K562 (cell line): ENCODE measurements at regions not wholly inside any gene's neighbourhood (a gene's known extent, or its start where the extent isn't known, plus 50 kb on each side); places are given as distances from the start of the nearest gene placed in this dataset.
"Not testable (repeated sequence)": the region's sequence is repeated elsewhere in the genome, so short reads cannot be mapped to it uniquely, and the experiment has no call there.

Source experiments
- ATAC-seq: fragments of 200-7000 bp; cut with Tn5 transposase; 3 replicates; pipeline ENCODE4 v1.9.1; 2020; ENCODE audit warnings: moderate library complexity
- BruUV-seq: library from RNA; stranded (reverse); fragments of 400-500 nt; replicated peaks from 2 replicates; lab custom pipeline; 2021; lab: Mats Ljungman, UMichigan
- CTCF ChIA-PET: fragments of 300-600 bp; formaldehyde crosslinking; extraction: SDS; loops from one replicate; lab custom pipeline; 2021; ENCODE audit warnings: low intra/inter-chr PET ratio; lab: Yijun Ruan, JAX
- POLR2A ChIA-PET: fragments of 300-600, 350-650 bp; sonication (Branson Sonifier 250); formaldehyde crosslinking; extraction: SDS; loops from one replicate; lab custom pipeline; 2021; ENCODE audit warnings: antibody characterized with exemption, inconsistent platforms; lab: Yijun Ruan, JAX
- DNase-seq, 4 experiments: peaks; one replicate each; pipeline versions ENCODE4 v3.0.0 to v3.0.0-alpha.2; 2011 to 2018; ENCODE audit warnings: low spot score in 3 of 4, mixed read lengths in 3 of 4; ENCODE audit errors: extremely low read depth in 1 of 4
- FAIRE-seq: peaks from 2 replicates; lab custom pipeline; 2011; peaks lifted over from hg19 to GRCh38; lab: Jason Lieb, UNC
- H2AFZ ChIP-seq: 2 replicates; pipeline ENCODE4 v1.6.0; 2011; ENCODE audit warnings: low read depth, low read length, control low read depth, inconsistent platforms
- H3K27ac ChIP-seq: fragments of 200-600 bp; 3 replicates; pipeline ENCODE4 v1.8.0; 2011; ENCODE audit warnings: low read depth, mild to moderate bottlenecking, control low read depth, inconsistent platforms, low read length, moderate library complexity, mixed read lengths; ENCODE audit errors: extremely low read depth
- H3K27me3 ChIP-seq, 2 experiments: fragments of 300-600 bp in 1 of 2; 2 replicates in 1 of 2; 3 replicates in 1 of 2; pipeline versions ENCODE4 v1.6.0 to v1.8.0; 2011; ENCODE audit warnings: inconsistent platforms in 2 of 2, low read length in 2 of 2, mild to moderate bottlenecking in 1 of 2, mixed read lengths in 1 of 2, moderate library complexity in 1 of 2; ENCODE audit not compliant: control insufficient read depth in 2 of 2, insufficient read depth in 2 of 2
- H3K36me3 ChIP-seq: fragments of 300-600 bp; 3 replicates; pipeline ENCODE4 v1.8.0; 2011; ENCODE audit warnings: mild to moderate bottlenecking, low read length, inconsistent platforms; ENCODE audit not compliant: control insufficient read depth, insufficient read depth
- H3K4me1 ChIP-seq, 2 experiments: fragments of 200-600 bp in 1 of 2; replicated peaks in 1 of 2; 2 replicates in 1 of 2; 3 replicates in 1 of 2; pipeline versions ENCODE4 v1.5.1 to v1.8.0; 2011; ENCODE audit warnings: inconsistent platforms in 2 of 2, low read length in 2 of 2, mild to moderate bottlenecking in 1 of 2, mixed read lengths in 1 of 2, moderate library complexity in 1 of 2; ENCODE audit not compliant: control insufficient read depth in 2 of 2, insufficient read depth in 2 of 2
- H3K4me2 ChIP-seq: 2 replicates; pipeline ENCODE4 v1.6.1; 2011; ENCODE audit warnings: low read length, control low read depth, inconsistent platforms, mixed read lengths; ENCODE audit not compliant: insufficient read depth
- H3K4me3 ChIP-seq: fragments of 200-600 bp; sonication (generic), shearing (Covaris generic); 2 replicates; pipeline ENCODE4 v1.5.1; 2016; ENCODE audit warnings: control low read depth, inconsistent platforms
- H3K79me2 ChIP-seq: fragments of 200-600 bp; 3 replicates; pipeline ENCODE4 v1.8.0; 2011; ENCODE audit warnings: low read length, inconsistent platforms; ENCODE audit not compliant: control insufficient read depth, insufficient read depth
- H3K9ac ChIP-seq, 2 experiments: 2 replicates each; pipeline versions ENCODE4 v1.6.0 to v1.6.1; 2011; ENCODE audit warnings: low read depth in 2 of 2, low read length in 2 of 2, control low read depth in 1 of 2, inconsistent platforms in 1 of 2, mild to moderate bottlenecking in 1 of 2, mixed read lengths in 1 of 2; ENCODE audit not compliant: insufficient read depth in 1 of 2
- H3K9me1 ChIP-seq: one replicate; pipeline ENCODE4 v1.6.0; 2011; ENCODE audit warnings: inconsistent platforms, mild to moderate bottlenecking, low read length, moderate library complexity; ENCODE audit not compliant: control insufficient read depth, insufficient read depth
- H3K9me3 ChIP-seq: replicated peaks from 2 replicates; pipeline ENCODE4 v1.5.1; 2011; ENCODE audit warnings: low read depth, low read length, inconsistent platforms; ENCODE audit not compliant: control insufficient read depth, insufficient read depth
- H4K20me1 ChIP-seq: replicated peaks from 2 replicates; pipeline ENCODE4 v1.6.1; 2011; ENCODE audit warnings: low read length, inconsistent platforms, mixed read lengths; ENCODE audit not compliant: control insufficient read depth, insufficient read depth
- RNF2 ChIP-seq: sonication (generic); IDR thresholded peaks from 2 replicates; pipeline ENCODE4 v1.6.1; 2016
- ZNF592 ChIP-seq: fragments of 450-650 bp; IDR thresholded peaks from 2 replicates; pipeline ENCODE4 v1.6.1; 2017; ENCODE audit warnings: antibody characterized with exemption, mild to moderate bottlenecking
- WGBS: fragments of 100-300 bp; shearing (Covaris generic); methylation state at CpG from one replicate; pipeline ENCODE4 v1.1.6; 2016; ENCODE audit warnings: low coverage, mixed read lengths; ENCODE audit not compliant: insufficient coverage; ENCODE audit errors: missing lambda C conversion rate; 5-methylcytosine and 5-hydroxymethylcytosine counted together
- in situ Hi-C: fragments of 300-500 bp; cut with MboI; formaldehyde crosslinking; loops from 4 replicates; pipeline ENCODE4 v1.15.0; 2018; ENCODE audit warnings: inconsistent platforms, mixed read lengths
- intact Hi-C: fragments of 100-400 bp; cut with micrococcal nuclease; formaldehyde crosslinking; loops from 2 replicates; pipeline ENCODE4 v1.14.2; 2022
- TF ChIP-seq, protein P1 (sequence below): fragments of 450-650 bp; IDR thresholded peaks from 2 replicates; pipeline ENCODE4 v1.6.1; 2018; ENCODE audit warnings: mild to moderate bottlenecking, low read depth; ENCODE audit not compliant: partially characterized antibody
- TF ChIP-seq, protein P2 (sequence below): fragments of 250-450 bp; sonication (Bioruptor Pico); IDR thresholded peaks from 2 replicates; pipeline ENCODE4 v1.8.0; 2021; ENCODE audit warnings: mild to moderate bottlenecking, moderate library complexity

- TF ChIP-seq, protein P1, sequence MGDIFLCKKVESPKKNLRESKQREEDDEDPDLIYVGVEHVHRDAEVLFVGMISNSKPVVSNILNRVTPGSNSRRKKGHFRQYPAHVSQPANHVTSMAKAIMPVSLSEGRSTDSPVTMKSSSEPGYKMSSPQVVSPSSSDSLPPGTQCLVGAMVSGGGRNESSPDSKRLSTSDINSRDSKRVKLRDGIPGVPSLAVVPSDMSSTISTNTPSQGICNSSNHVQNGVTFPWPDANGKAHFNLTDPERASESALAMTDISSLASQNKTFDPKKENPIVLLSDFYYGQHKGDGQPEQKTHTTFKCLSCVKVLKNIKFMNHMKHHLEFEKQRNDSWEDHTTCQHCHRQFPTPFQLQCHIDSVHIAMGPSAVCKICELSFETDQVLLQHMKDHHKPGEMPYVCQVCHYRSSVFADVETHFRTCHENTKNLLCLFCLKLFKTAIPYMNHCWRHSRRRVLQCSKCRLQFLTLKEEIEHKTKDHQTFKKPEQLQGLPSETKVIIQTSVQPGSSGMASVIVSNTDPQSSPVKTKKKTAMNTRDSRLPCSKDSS = no peak
- TF ChIP-seq, protein P2, sequence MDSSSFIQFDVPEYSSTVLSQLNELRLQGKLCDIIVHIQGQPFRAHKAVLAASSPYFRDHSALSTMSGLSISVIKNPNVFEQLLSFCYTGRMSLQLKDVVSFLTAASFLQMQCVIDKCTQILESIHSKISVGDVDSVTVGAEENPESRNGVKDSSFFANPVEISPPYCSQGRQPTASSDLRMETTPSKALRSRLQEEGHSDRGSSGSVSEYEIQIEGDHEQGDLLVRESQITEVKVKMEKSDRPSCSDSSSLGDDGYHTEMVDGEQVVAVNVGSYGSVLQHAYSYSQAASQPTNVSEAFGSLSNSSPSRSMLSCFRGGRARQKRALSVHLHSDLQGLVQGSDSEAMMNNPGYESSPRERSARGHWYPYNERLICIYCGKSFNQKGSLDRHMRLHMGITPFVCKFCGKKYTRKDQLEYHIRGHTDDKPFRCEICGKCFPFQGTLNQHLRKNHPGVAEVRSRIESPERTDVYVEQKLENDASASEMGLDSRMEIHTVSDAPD = no peak
- no peak for TF ChIP-seq ZNF592
- no peak for TF ChIP-seq RNF2
Measured at GRCh38 chr2:125418483-125418882, 1237.5 kb upstream of the GYPC start (continued).

- H3K27me3 ChIP-seq, H3K9me1 ChIP-seq, H3K4me2 ChIP-seq, CTCF ChIA-PET, H3K27ac ChIP-seq, H3K79me2 ChIP-seq, BruUV-seq, in situ Hi-C loops, H3K9me3 ChIP-seq, intact Hi-C loops, H3K9ac ChIP-seq, H3K4me3 ChIP-seq, H3K36me3 ChIP-seq, ATAC-seq, POLR2A ChIA-PET, DNase-seq, H3K4me1 ChIP-seq, FAIRE-seq, H4K20me1 ChIP-seq, H2AFZ ChIP-seq: not testable (repeated sequence)
- 0% methylated on average over 4 of the region's 32 CpGs for WGBS
Measured at GRCh38 chr2:125422198-125422770, 1233.7 kb upstream of the GYPC start.
